ENCODE measurements at regions not wholly inside any gene's neighbourhood (a gene's known extent, or its start where the extent isn't known, plus 50 kb on each side); places are given as distances from the start of the nearest gene placed in this dataset.

DNA sequence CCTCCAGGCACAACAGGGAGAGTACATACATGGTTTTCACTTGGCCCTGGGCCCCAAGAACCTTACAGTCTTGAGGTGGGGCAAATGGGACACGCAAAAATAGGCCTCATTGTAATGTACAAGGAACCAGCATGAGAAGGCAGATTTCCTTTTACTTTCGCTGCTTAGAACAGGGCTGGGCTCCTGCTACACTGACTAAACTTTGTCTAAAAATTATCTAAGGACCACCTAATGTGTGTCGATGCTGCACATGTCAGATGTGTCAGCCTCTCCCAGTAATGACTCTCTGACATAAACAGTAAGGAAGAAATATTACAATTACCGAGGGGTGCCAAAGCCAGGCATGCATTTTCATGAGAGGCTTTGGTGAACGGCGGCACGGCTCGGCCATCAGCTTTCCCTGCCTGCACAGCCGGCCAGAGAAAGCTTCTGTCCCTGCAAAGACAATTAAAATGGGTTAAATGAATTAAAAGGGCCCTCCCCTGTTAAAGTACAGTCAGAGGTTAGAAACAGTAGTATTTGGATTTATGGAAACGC, 224.2 kb upstream of the IRX3 start:
- TF ChIP-seq, protein P1, sequence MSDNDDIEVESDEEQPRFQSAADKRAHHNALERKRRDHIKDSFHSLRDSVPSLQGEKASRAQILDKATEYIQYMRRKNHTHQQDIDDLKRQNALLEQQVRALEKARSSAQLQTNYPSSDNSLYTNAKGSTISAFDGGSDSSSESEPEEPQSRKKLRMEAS (IDR thresholded peaks at IDR 0.05): no peak
- TF ChIP-seq EP300 (IDR thresholded peaks at IDR 0.05; ENCODE audit: borderline replicate concordance) (no peak), YY1 (IDR thresholded peaks at IDR 0.05; ENCODE audit: low read depth) (no peak), TAF1 (IDR thresholded peaks at IDR 0.05; ENCODE audit: low read depth) (no peak), RAD21 (IDR thresholded peaks at IDR 0.05; ENCODE audit: low read depth) (no peak), TEAD4 (IDR thresholded peaks at IDR 0.05) (no peak), TCF12 (IDR thresholded peaks at IDR 0.05; ENCODE audit: low read depth) (no peak), CREB1 (IDR thresholded peaks at IDR 0.05; ENCODE audit: low read depth) (no peak), NFIC (IDR thresholded peaks at IDR 0.05) (no peak), FOXM1 (IDR thresholded peaks at IDR 0.05; ENCODE audit: borderline replicate concordance, low read depth) (no peak)
- TF ChIP-seq, protein P2, sequence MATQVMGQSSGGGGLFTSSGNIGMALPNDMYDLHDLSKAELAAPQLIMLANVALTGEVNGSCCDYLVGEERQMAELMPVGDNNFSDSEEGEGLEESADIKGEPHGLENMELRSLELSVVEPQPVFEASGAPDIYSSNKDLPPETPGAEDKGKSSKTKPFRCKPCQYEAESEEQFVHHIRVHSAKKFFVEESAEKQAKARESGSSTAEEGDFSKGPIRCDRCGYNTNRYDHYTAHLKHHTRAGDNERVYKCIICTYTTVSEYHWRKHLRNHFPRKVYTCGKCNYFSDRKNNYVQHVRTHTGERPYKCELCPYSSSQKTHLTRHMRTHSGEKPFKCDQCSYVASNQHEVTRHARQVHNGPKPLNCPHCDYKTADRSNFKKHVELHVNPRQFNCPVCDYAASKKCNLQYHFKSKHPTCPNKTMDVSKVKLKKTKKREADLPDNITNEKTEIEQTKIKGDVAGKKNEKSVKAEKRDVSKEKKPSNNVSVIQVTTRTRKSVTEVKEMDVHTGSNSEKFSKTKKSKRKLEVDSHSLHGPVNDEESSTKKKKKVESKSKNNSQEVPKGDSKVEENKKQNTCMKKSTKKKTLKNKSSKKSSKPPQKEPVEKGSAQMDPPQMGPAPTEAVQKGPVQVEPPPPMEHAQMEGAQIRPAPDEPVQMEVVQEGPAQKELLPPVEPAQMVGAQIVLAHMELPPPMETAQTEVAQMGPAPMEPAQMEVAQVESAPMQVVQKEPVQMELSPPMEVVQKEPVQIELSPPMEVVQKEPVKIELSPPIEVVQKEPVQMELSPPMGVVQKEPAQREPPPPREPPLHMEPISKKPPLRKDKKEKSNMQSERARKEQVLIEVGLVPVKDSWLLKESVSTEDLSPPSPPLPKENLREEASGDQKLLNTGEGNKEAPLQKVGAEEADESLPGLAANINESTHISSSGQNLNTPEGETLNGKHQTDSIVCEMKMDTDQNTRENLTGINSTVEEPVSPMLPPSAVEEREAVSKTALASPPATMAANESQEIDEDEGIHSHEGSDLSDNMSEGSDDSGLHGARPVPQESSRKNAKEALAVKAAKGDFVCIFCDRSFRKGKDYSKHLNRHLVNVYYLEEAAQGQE (IDR thresholded peaks at IDR 0.05; ENCODE audit: low read depth): no peak
- TF ChIP-seq, protein P3, sequence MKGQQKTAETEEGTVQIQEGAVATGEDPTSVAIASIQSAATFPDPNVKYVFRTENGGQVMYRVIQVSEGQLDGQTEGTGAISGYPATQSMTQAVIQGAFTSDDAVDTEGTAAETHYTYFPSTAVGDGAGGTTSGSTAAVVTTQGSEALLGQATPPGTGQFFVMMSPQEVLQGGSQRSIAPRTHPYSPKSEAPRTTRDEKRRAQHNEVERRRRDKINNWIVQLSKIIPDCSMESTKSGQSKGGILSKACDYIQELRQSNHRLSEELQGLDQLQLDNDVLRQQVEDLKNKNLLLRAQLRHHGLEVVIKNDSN (IDR thresholded peaks at IDR 0.05): no peak
